ENCODE measurements at regions not wholly inside any gene's neighbourhood (a gene's known extent, or its start where the extent isn't known, plus 50 kb on each side); places are given as distances from the start of the nearest gene placed in this dataset.
"Not testable (repeated sequence)": the region's sequence is repeated elsewhere in the genome, so short reads cannot be mapped to it uniquely, and the experiment has no call there.

DNA sequence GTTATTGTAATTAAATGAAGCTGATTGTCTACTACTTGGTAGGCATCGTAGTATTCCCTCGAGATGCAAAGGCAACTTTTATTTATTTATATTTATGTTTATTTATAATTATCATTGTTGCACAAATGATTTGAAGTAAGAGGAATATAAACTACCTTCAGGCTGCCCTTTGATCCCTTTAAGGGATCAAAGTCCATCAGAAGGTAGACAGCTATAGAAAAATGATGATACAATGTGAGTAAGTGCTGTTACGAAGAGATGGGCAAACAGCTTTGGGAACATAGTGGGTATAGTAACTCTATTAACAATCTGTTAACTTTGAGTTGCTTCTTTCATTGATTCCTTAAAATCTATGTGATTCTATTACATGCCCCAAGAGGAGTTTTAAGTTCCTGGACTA is 512.8 kb upstream of the CITED2 start:
- Histone ChIP-seq H3K9me3 (no peaks in the 10 kb centered on the region), H3K36me3 (replicated peaks) (no peaks in the 10 kb centered on the region), H3K4me1 (peaks cover 41% of the 10 kb centered on the region), H3K4me3 (no peak overlapping the region), H3K27me3 (ENCODE audit: low read depth) (no peaks in the 10 kb centered on the region)
- in situ Hi-C loops (cut with MboI; ENCODE audit: low sequenced_read_pairs), result no loop called here
- no peak for DNase-seq (ENCODE audit: low spot score in 2 of 2)

DNA sequence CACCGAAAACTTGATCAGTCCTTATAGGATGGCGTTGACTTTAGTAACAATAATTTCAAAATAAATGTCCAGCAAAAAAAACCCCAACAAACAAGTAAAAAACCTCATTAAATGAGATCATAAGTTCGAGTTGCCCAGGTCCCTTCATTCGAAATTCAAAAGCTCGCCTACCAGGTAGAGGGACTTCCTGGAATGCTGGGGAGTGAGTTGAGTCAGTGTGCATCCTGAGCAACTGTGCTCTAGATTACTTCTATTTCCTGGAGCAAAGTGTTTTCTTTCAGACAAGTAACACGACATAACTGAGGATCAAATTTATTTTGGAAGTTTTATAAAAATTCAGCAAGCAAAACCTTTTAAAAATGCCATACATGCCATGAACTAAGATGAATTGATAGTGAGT is 511.9 kb upstream of the CITED2 start:
- no peaks in the 10 kb centered on the region for H3K9me3 ChIP-seq
- no peaks in the 10 kb centered on the region for H3K27me3 ChIP-seq (ENCODE audit: low read depth)
- in situ Hi-C loops (cut with MboI; ENCODE audit: low sequenced_read_pairs), result no loop called here
- no peak overlapping the region for H3K4me3 ChIP-seq
- peaks cover 48% of the 10 kb centered on the region for H3K4me1 ChIP-seq
- H3K36me3 ChIP-seq (replicated peaks), result no peaks in the 10 kb centered on the region
- no peak for DNase-seq (ENCODE audit: low spot score in 2 of 2)

DNA sequence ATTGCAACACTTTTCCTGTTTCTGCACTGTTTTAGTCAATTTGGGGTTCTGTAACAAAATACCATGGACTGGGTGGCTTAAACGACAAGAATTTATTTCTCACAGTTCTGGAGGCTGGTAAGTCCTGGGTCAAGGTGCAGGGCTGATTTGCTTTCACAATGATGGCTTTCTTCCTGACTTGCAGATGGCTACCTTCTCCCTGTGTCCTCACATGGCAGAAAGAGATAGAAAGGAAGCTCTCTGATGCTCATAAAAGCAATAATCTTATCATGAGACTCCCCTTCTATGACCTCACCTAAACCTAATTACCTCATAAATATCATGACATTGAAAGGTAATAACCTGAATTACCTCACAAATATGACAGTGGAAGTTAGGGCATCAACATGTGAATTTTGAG is 511.5 kb upstream of the CITED2 start:
- DNase-seq (ENCODE audit: low spot score in 2 of 2), result no peak

DNA sequence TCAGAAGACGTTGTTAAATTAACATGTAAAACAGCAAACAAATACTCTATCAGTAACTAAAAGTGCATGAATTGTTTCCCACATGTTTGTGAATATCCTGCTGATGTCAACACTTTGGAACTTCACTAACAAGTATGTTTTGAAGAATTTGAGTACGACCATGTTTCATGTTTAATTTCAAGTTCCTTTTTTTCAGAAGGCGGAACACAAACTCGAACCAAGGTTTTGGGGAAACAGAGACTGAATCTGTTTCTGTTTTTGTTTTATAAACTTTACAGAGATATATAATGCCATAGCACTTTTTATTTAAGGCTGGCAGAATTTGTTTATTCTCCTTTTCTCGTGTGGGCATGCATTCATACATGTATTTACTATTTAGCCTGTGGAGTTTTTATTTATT is 509.3 kb upstream of the CITED2 start:
- DNase-seq (ENCODE audit: low spot score in 2 of 2), result no peak
- in situ Hi-C loops (cut with MboI; ENCODE audit: low sequenced_read_pairs), result no loop called here
- H3K9me3 ChIP-seq, result no peaks in the 10 kb centered on the region
- peaks cover 35% of the 10 kb centered on the region for H3K4me1 ChIP-seq
- no peaks in the 10 kb centered on the region for H3K36me3 ChIP-seq (replicated peaks)
- no peaks in the 10 kb centered on the region for H3K27me3 ChIP-seq (ENCODE audit: low read depth)
- H3K4me3 ChIP-seq, result no peak overlapping the region

More for the DNA sequence above, 511.5 kb upstream of the CITED2 start:
- in situ Hi-C loops (cut with MboI; ENCODE audit: low sequenced_read_pairs), result no loop called here
- Histone ChIP-seq H3K9me3 (no peaks in the 10 kb centered on the region), H3K4me1 (peaks cover 48% of the 10 kb centered on the region), H3K36me3 (replicated peaks) (no peaks in the 10 kb centered on the region), H3K27me3 (ENCODE audit: low read depth) (no peaks in the 10 kb centered on the region), H3K4me3 (no peak overlapping the region)

DNA sequence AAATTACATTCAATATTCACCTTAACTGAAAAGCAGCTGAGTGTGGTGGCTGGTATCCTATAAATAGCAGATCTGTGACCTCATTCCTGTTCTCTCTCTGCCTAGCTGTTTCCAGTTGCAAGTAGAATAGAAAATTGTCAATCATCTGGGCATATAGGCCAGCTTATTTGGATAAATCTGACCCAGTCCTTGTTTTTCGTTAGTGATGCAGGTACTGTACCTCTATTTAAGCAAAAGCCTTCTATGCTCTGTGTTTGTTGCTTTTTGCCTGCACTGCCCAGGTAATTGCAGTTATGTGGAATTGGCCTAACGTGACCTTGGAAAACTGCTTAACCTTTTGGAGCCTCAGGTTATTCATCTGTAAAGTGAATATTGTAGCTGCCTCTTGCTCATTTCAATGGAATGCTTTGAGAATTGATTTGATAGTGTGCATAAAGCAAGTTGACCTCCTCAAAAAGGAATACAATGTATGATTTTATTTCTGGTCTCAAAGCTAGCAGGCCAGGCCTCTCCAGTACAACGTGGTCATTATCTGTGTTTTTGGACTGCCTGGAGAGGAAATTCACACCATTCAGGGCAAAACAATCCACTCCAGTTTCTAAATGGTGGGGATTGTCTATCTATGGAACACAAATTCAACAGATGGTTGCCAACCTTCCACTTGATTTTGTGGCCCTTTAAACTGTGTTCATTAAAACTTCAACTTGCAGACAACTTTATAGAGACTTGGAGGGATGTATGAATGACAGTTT is 508.7 kb upstream of the CITED2 start:
- DNase-seq (ENCODE audit: low spot score in 2 of 2), result peak in 1 of 2 experiments; percentile 13
- Histone ChIP-seq H3K9me3 (no peaks in the 10 kb centered on the region), H3K36me3 (replicated peaks) (no peaks in the 10 kb centered on the region), H3K27me3 (ENCODE audit: low read depth) (no peaks in the 10 kb centered on the region), H3K4me1 (peaks cover 30% of the 10 kb centered on the region), H3K4me3 (no peak overlapping the region)
- in situ Hi-C loops (cut with MboI; ENCODE audit: low sequenced_read_pairs), result no loop called here

DNA sequence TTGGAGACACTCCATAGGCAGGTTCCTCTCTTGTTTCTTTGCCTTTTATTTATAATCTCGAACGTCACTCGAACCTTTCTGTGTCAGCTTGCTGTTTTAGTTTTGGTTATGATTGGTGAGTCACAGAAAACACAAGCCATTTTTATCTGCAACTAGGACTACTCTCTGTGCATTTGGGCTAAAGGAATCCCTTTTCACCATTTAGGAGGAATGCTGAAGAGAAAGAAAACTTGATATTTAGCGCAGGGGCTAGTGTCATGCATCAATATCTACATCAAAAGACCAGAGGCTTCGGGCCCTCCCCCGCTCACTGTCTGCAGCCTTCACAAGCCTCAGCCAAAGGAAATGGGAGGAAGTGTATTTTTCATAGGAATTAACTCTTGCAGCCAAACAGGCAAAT is 507.8 kb upstream of the CITED2 start:
- DNase-seq (ENCODE audit: low spot score in 2 of 2), result peak in 1 of 2 experiments; percentile 32

DNA sequence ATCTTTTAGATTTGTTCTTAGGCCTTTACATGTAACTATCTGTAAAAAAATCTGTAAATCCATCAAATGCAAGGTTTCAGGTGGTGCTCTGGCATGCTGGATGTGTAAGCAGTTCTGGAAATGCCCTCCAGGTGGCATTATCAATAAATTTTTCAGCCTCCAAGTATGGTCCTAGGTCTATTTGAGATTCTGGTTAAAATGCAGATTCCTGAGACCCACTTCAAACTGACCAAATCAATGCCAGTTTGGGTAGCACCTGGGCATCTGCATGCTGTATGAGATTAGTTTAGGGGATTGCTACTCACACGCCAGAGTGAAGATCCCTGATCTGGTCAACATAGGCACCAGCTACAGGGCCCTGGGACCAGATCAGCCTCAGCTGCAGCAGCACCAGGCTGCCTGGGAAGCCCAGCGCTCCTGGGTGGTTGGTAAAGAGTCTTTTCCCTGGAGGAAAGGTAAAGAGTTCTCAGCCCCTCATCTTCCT is 507.3 kb upstream of the CITED2 start:
- H3K36me3 ChIP-seq (replicated peaks), result no peaks in the 10 kb centered on the region
- peak; percentile 58 to 61 for DNase-seq (ENCODE audit: low spot score in 2 of 2)
- in situ Hi-C loops (cut with MboI; ENCODE audit: low sequenced_read_pairs), result no loop called here
- H3K4me1 ChIP-seq, result peaks cover 26% of the 10 kb centered on the region
- H3K4me3 ChIP-seq, result no peak overlapping the region
- no peaks in the 10 kb centered on the region for H3K27me3 ChIP-seq (ENCODE audit: low read depth)
- H3K9me3 ChIP-seq, result no peaks in the 10 kb centered on the region

More for the DNA sequence above, 507.8 kb upstream of the CITED2 start:
- peaks cover 26% of the 10 kb centered on the region for H3K4me1 ChIP-seq
- H3K36me3 ChIP-seq (replicated peaks), result no peaks in the 10 kb centered on the region
- in situ Hi-C loops (cut with MboI; ENCODE audit: low sequenced_read_pairs), result no loop called here
- no peak overlapping the region for H3K4me3 ChIP-seq
- H3K27me3 ChIP-seq (ENCODE audit: low read depth), result no peaks in the 10 kb centered on the region
- H3K9me3 ChIP-seq, result no peaks in the 10 kb centered on the region

DNA sequence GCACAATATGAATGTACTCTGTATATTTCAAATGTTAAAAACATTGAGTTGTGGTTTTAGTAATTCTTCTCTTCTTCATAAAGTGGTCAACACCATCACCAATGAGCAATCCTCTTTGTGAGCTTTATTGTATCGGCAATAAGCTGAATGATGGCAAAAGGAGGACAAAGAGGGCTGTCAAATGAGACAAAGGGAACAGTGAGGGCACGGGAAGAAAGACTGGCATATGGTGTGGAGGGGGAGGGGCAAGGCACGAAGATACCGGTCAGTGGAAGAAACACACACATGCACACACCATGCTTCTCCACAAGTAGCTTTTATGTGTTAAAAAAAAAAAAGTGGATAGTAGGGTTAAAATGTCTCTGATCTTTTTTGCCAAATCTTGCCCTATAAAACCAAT is 506.8 kb upstream of the CITED2 start:
- in situ Hi-C loops (cut with MboI; ENCODE audit: low sequenced_read_pairs), result no loop called here
- no peaks in the 10 kb centered on the region for H3K9me3 ChIP-seq

DNA sequence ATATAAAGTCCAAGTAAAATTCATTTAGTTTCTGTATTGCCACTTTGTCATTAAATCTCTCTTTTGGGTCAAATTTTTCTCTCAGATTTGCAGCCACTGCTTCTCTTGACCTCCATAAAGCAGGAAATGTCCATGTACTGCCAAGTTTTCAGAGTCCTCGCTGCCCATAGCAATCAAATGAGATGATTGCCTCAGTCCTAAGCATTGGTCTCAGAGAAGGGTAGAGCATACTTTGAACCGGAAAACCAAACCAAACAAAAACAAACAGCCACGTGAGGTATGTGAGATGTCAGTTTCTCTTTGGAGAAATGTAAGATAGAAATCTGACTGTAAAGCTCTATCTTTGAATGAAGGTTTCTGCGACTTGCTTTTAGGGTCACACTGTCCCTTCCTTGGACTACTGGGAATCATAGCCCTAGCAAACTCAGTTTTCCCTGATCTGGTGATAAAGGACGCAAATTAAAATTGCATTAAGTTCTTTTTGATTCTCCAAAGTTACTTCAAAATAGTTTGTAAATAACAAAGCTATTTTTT is 505.4 kb upstream of the CITED2 start:
- in situ Hi-C loops (cut with MboI; ENCODE audit: low sequenced_read_pairs), result no loop called here
- Histone ChIP-seq H3K36me3 (replicated peaks) (no peaks in the 10 kb centered on the region), H3K4me3 (no peak overlapping the region), H3K9me3 (no peaks in the 10 kb centered on the region), H3K27me3 (ENCODE audit: low read depth) (no peaks in the 10 kb centered on the region), H3K4me1 (peaks cover 26% of the 10 kb centered on the region)
- no peak for DNase-seq (ENCODE audit: low spot score in 2 of 2)

More for the DNA sequence above, 506.8 kb upstream of the CITED2 start:
- Histone ChIP-seq H3K36me3 (replicated peaks) (no peaks in the 10 kb centered on the region), H3K4me1 (peaks cover 26% of the 10 kb centered on the region), H3K27me3 (ENCODE audit: low read depth) (no peaks in the 10 kb centered on the region), H3K4me3 (no peak overlapping the region)
- peak in 1 of 2 experiments; percentile 24 for DNase-seq (ENCODE audit: low spot score in 2 of 2)

DNA sequence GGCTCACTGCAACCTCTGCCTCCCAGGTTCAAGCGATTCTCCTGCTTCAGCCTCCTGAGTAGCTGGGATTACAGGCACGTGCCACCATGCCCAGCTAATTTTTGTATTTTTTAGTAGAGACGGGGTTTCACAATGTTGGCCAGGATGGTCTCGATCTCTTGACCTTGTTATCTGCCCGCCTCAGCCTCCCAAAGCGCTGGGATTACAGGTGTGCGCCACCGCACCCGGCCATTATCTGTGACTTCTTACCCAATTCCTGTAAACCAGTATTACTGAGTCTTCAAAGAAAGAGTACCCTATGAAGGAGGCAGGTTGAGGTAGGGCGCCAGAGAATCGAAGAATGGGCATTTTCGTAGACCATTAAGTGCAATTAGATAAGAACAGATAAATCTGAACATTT is 504.8 kb upstream of the CITED2 start:
- DNase-seq (ENCODE audit: low spot score in 2 of 2); H3K4me3 ChIP-seq; H3K27me3 ChIP-seq (ENCODE audit: low read depth); H3K9me3 ChIP-seq; in situ Hi-C loops (cut with MboI; ENCODE audit: low sequenced_read_pairs); H3K36me3 ChIP-seq (replicated peaks): not testable (repeated sequence)
- H3K4me1 ChIP-seq, result peaks cover 26% of the 10 kb centered on the region

DNA sequence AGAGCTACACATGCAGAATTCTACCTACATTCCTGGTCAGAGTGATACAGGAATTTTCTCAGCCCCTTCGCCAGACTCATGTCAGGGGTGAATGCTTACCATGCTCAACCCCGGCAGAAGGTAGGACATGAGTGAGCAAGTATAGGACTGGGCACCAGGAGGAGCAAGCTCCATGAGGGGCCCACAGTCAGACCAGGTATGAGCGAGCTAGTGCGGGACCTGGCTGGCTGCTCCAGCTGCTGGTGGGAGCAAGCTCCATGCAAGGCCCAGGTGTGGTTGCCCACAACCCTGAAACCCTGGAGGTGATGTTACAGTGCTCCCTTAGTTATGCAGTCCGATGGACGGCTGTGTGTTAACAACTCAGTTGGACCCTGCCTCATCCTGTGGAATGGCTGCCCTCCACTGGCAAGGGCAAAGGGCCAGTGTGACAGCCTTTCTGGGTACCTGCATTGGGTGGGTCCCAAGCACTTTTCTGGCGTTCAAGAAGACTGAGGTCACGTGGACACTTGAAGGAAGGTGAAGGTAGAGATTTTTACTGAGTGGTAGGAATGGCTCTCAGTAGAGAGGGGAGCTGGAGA is 503.5 kb upstream of the CITED2 start:
- no peak overlapping the region for H3K4me3 ChIP-seq
- H3K9me3 ChIP-seq, result no peaks in the 10 kb centered on the region
- in situ Hi-C loops (cut with MboI; ENCODE audit: low sequenced_read_pairs), result no loop called here
- H3K27me3 ChIP-seq (ENCODE audit: low read depth), result no peaks in the 10 kb centered on the region
- H3K4me1 ChIP-seq, result peaks cover 14% of the 10 kb centered on the region
- H3K36me3 ChIP-seq (replicated peaks), result no peaks in the 10 kb centered on the region
- DNase-seq (ENCODE audit: low spot score in 2 of 2), result no peak

DNA sequence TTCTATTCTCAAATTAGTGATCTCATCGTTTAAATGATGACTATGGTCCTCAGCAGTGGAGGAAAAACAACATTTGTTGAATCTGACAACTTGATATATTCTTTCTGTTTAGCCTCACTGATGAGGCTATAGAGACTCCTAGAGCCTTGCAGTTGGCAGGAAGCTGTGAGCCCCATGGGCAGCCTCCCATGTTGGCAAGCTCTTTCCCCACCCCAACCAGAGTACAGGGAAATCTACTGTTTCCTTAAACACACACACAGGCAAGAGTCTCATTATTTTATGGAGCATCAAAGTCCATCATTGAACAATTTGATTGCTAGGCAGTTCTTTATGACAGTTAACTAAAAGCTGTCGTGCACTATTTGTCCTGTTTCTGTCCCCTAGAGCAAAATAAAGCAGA is 498.2 kb upstream of the CITED2 start:
- H3K4me3 ChIP-seq, result no peak overlapping the region
- H3K36me3 ChIP-seq (replicated peaks), result no peaks in the 10 kb centered on the region
- in situ Hi-C loops (cut with MboI; ENCODE audit: low sequenced_read_pairs), result no loop called here
- no peaks in the 10 kb centered on the region for H3K9me3 ChIP-seq
- no peaks in the 10 kb centered on the region for H3K4me1 ChIP-seq
- no peaks in the 10 kb centered on the region for H3K27me3 ChIP-seq (ENCODE audit: low read depth)
- DNase-seq (ENCODE audit: low spot score in 2 of 2), result no peak

DNA sequence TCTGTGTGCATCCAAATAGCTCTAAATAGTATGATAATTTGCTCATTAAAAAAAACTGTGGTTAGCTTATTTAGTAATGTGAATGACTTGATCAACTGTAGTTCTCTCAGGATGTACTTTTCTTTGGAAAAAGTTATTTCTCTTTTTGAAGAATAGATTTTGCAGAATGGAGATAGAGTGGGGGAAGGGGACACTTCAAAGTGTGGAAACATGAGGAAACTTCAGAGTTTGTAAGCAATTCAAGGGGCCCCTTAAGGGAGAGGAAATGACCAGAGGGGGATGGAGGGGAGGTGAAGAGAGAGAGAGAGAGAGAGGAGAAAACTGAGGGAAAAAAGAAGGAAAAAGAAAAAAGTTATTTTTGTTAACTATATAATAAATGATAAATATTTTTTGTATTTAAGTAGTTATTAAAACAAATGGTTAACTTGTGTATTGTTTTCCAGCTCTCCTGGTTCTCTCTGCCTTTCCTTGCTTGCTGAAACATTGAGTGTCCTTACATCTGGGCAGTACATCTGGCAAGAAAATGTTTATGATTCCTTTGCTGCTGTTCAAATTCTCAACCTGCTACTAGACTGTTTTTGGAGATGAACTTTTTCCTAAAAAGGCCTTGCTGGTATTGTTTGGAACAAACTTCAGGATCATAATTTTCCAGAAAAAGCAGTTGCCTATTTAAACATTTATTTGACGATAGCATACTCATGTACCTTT is 497.5 kb upstream of the CITED2 start:
- no peak overlapping the region for H3K4me3 ChIP-seq
- in situ Hi-C loops (cut with MboI; ENCODE audit: low sequenced_read_pairs), result no loop called here
- H3K36me3 ChIP-seq (replicated peaks), result no peaks in the 10 kb centered on the region

More for the DNA sequence above, 497.5 kb upstream of the CITED2 start:
- DNase-seq (ENCODE audit: low spot score in 2 of 2), result no peak
- H3K4me1 ChIP-seq, result no peaks in the 10 kb centered on the region
- H3K27me3 ChIP-seq (ENCODE audit: low read depth), result no peaks in the 10 kb centered on the region
- no peaks in the 10 kb centered on the region for H3K9me3 ChIP-seq
